ES-I3 (cell line): ENCODE measurements at regions not wholly inside any gene's neighbourhood (a gene's known extent, or its start where the extent isn't known, plus 50 kb on each side); places are given as distances from the start of the nearest gene placed in this dataset.
A peak's percentile ranks its signal among the peaks of the same experiment; 100 is the strongest.

Experiments
- H3K36me3 ChIP-seq: 2 replicates; pipeline ENCODE4 v1.6.1; 2013; ENCODE audit warnings: mild to moderate bottlenecking, low read length, control low read depth, moderate library complexity; ENCODE audit not compliant: insufficient read depth
- H3K4me1 ChIP-seq: 2 replicates; pipeline ENCODE4 v1.6.1; 2013; ENCODE audit warnings: mild to moderate bottlenecking, control low read depth, low read length; ENCODE audit not compliant: insufficient read depth
- H3K9ac ChIP-seq: 2 replicates; pipeline ENCODE4 v1.6.1; 2013; ENCODE audit warnings: low read depth, mild to moderate bottlenecking, low read length, moderate library complexity
- H3K9me3 ChIP-seq: 2 replicates; pipeline ENCODE4 v1.6.1; 2013; ENCODE audit warnings: mild to moderate bottlenecking, low read length, moderate library complexity; ENCODE audit not compliant: control insufficient read depth, insufficient read depth

DNA sequence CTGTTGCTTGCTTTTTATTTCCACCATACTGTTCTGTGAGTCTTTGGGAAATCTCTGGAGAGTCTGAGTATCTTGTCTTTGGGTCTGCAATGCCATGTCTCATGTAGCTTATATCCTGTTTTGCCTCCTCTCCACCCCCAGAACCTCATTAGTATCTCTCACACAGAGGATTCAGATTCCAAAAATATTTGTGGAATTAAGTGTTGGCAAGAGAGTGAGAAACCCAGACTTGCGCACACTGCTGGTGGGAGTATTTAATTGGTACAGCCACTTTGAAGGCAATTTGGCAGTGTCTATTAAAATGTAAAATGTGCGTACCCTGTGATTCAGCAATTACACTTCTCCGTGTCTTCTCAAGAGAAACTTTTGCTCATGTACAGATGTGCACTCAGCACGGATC, 68.6 kb downstream of the ZNF621 start:
- Histone ChIP-seq H3K36me3 (no peaks in the 10 kb centered on the region), H3K9ac (no peak overlapping the region), H3K9me3 (no peaks in the 10 kb centered on the region), H3K4me1 (no peaks in the 10 kb centered on the region)

- H3K9me3 ChIP-seq: no peaks in the 10 kb centered on the region
- H3K4me1 ChIP-seq: no peaks in the 10 kb centered on the region
- no peaks in the 10 kb centered on the region for H3K36me3 ChIP-seq
- H3K9ac ChIP-seq: no peak overlapping the region
These were observed 72.7 kb downstream of the ZNF621 start for GRCh38 chr3:40597441-40597840.

DNA sequence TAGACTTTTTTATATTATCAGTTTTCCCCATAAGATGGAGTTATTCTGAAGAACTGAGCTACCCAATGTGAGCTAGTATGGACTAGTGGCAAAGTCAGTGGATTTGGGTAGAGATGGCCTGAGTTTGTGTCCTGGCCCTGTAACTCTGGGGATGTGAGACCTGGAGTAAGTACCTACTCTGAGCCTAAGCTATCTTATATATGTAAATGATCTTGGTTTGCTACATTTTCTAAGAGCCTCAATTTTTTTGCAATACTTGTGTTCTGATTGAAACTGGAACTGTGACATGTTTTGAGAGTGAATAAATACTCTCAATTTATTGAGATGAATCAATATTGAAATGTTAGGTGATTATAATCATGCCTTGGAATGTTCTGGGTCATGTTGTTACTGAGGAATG, 73.6 kb downstream of the ZNF621 start:
- H3K9me3 ChIP-seq: no peaks in the 10 kb centered on the region
- H3K9ac ChIP-seq: no peak overlapping the region
- no peaks in the 10 kb centered on the region for H3K4me1 ChIP-seq
- H3K36me3 ChIP-seq: no peaks in the 10 kb centered on the region

GRCh38 chr3:40598962-40599361, 74.2 kb downstream of the ZNF621 start:
- Histone ChIP-seq H3K4me1 (no peaks in the 10 kb centered on the region), H3K9ac (no peak overlapping the region), H3K9me3 (no peaks in the 10 kb centered on the region), H3K36me3 (no peaks in the 10 kb centered on the region)

- no peaks in the 10 kb centered on the region for H3K36me3 ChIP-seq
- no peaks in the 10 kb centered on the region for H3K4me1 ChIP-seq
- no peaks in the 10 kb centered on the region for H3K9me3 ChIP-seq
- H3K9ac ChIP-seq: no peak overlapping the region
These were observed 78.1 kb downstream of the ZNF621 start for GRCh38 chr3:40602778-40603385.

GRCh38 chr3:40605960-40606359, 81.2 kb downstream of the ZNF621 start:
- H3K9ac ChIP-seq: no peak overlapping the region
- no peaks in the 10 kb centered on the region for H3K9me3 ChIP-seq
- H3K4me1 ChIP-seq: no peaks in the 10 kb centered on the region
- no peaks in the 10 kb centered on the region for H3K36me3 ChIP-seq

GRCh38 chr3:40608091-40608490, 83.3 kb downstream of the ZNF621 start:
- Histone ChIP-seq H3K4me1 (peaks cover 7% of the 10 kb centered on the region), H3K9ac (no peak overlapping the region), H3K36me3 (no peaks in the 10 kb centered on the region), H3K9me3 (no peaks in the 10 kb centered on the region)

GRCh38 chr3:40613306-40613705, 88.5 kb downstream of the ZNF621 start:
- H3K4me1 ChIP-seq: peaks cover 25% of the 10 kb centered on the region
- no peaks in the 10 kb centered on the region for H3K9me3 ChIP-seq
- no peaks in the 10 kb centered on the region for H3K36me3 ChIP-seq
- H3K9ac ChIP-seq: no peak overlapping the region

DNA sequence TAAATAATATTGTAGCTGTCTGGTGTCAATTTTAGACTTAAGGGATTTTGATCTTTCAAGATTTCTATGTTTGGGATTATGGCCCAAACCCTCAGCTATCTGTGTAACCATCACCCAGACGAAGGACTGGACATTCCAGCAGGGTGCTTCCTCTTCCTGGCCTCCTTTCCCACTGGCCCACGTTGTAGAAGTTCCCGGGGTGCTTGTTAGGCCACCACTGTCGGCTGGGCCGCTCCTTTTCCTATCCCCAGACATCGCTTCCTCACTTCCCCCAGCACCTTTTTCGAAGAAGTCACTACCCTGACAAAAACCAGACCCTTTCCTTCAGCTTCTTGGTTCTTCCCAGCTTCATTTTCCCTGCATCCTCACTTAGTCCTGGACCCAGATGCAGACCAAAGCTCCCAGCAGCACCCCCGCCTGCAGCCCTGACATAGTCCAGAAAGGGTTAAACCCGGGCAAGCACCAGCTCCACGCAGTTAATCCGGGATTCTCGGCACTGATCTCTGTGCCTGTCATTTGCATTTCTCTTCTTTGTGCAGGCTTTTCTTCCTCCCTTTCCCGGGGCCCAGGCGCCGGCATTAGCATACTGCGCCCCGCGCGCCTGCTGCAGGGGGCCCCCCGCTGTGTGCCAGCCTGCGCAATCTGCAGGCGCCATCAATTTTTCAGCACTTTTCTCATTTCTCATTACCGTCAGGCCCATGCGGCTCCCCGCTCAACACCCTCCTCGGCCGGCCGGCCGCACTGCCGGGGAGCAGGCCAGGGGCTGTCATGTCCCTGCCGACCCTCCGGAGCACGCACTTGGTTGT, 90.6 kb downstream of the ZNF621 start:
- no peaks in the 10 kb centered on the region for H3K9me3 ChIP-seq
- no peaks in the 10 kb centered on the region for H3K36me3 ChIP-seq
- H3K9ac ChIP-seq: peak overlapping the region; percentile 41
- peaks cover 29% of the 10 kb centered on the region for H3K4me1 ChIP-seq

- H3K9me3 ChIP-seq: no peaks in the 10 kb centered on the region
- peaks cover 29% of the 10 kb centered on the region for H3K4me1 ChIP-seq
- no peaks in the 10 kb centered on the region for H3K36me3 ChIP-seq
- peak overlapping the region; percentile 41 for H3K9ac ChIP-seq
These were observed 91.4 kb downstream of the ZNF621 start for GRCh38 chr3:40615918-40616819.

GRCh38 chr3:40617084-40617483, 92.3 kb downstream of the ZNF621 start:
- H3K9ac ChIP-seq: no peak overlapping the region
- H3K36me3 ChIP-seq: no peaks in the 10 kb centered on the region
- H3K9me3 ChIP-seq: no peaks in the 10 kb centered on the region
- H3K4me1 ChIP-seq: peaks cover 29% of the 10 kb centered on the region

DNA sequence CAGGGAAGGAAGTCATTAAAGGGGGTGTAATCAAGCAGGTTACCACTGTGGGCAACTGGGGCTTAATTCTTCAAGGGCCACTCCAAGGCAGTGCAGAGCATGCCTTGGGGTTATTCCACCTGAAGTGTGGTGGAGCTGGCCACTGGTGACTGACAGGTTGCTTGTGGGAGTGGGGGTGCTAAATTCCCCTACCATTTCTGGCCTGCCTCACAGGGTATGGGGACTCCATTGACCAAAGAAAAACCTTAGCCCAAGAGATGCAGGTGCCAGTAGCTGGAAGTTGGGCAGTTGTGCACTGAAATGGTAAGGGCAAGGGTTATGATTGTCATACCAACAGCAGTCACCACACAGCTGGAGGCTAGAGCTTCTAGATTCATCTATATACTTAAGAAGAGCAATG, 93.4 kb downstream of the ZNF621 start:
- H3K9me3 ChIP-seq: no peaks in the 10 kb centered on the region

DNA sequence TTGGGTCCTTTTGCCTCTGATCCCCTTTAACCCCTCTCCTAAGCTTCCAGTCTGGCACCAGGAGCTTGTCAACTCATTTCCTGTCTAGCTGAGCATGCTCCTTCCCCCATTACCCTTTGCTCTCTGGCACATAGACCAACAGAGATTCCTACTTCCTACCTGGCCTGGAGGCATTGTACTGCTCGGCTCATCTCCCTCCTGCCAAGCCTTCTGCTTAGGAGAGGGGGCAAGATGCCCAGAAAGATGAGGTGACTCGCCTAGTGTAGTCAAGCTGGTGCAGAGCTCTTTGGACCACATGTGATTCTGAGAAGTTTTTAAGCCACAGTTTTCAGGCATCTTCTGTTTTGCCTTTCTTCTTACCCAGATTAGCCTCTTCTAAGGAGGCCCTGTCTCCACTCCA, 95.4 kb downstream of the ZNF621 start:
- H3K9me3 ChIP-seq: no peaks in the 10 kb centered on the region
- no peak overlapping the region for H3K9ac ChIP-seq
- H3K36me3 ChIP-seq: no peaks in the 10 kb centered on the region
- H3K4me1 ChIP-seq: peaks cover 14% of the 10 kb centered on the region

More for the DNA sequence above, 93.4 kb downstream of the ZNF621 start:
- Histone ChIP-seq H3K36me3 (no peaks in the 10 kb centered on the region), H3K4me1 (peaks cover 21% of the 10 kb centered on the region), H3K9ac (no peak overlapping the region)

GRCh38 chr3:40621252-40621651, 96.5 kb downstream of the ZNF621 start:
- no peaks in the 10 kb centered on the region for H3K9me3 ChIP-seq
- no peaks in the 10 kb centered on the region for H3K36me3 ChIP-seq
- peaks cover 9% of the 10 kb centered on the region for H3K4me1 ChIP-seq
- H3K9ac ChIP-seq: no peak overlapping the region
